Left ventricle myocardium inferior (tissue), 1 donor: ENCODE measurements at regions not wholly inside any gene's neighbourhood (a gene's known extent, or its start where the extent isn't known, plus 50 kb on each side); places are given as distances from the start of the nearest gene placed in this dataset.

Experiments
- DNase-seq: peaks from one replicate; pipeline ENCODE4 v3.0.0-alpha.2; 2020
- H3K27ac ChIP-seq: fragments of 200-600 bp; replicated peaks from 2 replicates; pipeline ENCODE4 v1.8.0; 2021
- H3K27me3 ChIP-seq: fragments of 200-600 bp; 2 replicates; pipeline ENCODE4 v1.8.0; 2021; ENCODE audit warnings: low read depth
- H3K36me3 ChIP-seq: fragments of 200-600 bp; 2 replicates; pipeline ENCODE4 v1.8.0; 2021
- H3K4me1 ChIP-seq: fragments of 200-600 bp; 2 replicates; pipeline ENCODE4 v1.8.0; 2021
- H3K4me3 ChIP-seq: fragments of 200-600 bp; 2 replicates; pipeline ENCODE4 v1.8.0; 2021; ENCODE audit warnings: mild to moderate bottlenecking, moderate library complexity
- H3K9me3 ChIP-seq: fragments of 200-600 bp; replicated peaks from 2 replicates; pipeline ENCODE4 v1.8.0; 2021
- CTCF ChIP-seq: fragments of 200-600 bp; IDR thresholded peaks from 2 replicates; pipeline ENCODE4 v1.8.0; 2021; ENCODE audit warnings: antibody characterized with exemption, mild to moderate bottlenecking, borderline replicate concordance
- intact Hi-C: fragments of 100-400 bp; cut with micrococcal nuclease; formaldehyde crosslinking; loops from one replicate; pipeline ENCODE4 v1.11.0; 2022
- donor health status: DM: no; HTN: yes; CAD: no; lungs with severe emphysema.

- Histone ChIP-seq H3K9me3 (peaks cover 11% of the 10 kb centered on the region), H3K36me3 (no peaks in the 10 kb centered on the region), H3K4me1 (no peaks in the 10 kb centered on the region), H3K4me3 (no peak overlapping the region), H3K27ac (no peak overlapping the region), H3K27me3 (no peaks in the 10 kb centered on the region)
- DNase-seq: no peak
- no peak for TF ChIP-seq CTCF
- intact Hi-C loops: no loop called here
Observed at GRCh38 chr18:78106946-78107345, 857.3 kb downstream of the GALR1 start.

- no peak for DNase-seq
- no peaks in the 10 kb centered on the region for H3K4me1 ChIP-seq
- intact Hi-C loops: no loop called here
Observed at GRCh38 chr18:78107363-78107762, 857.7 kb downstream of the GALR1 start.

GRCh38 chr18:78108554-78108953 lies 858.9 kb downstream of the GALR1 start:
- H3K4me3 ChIP-seq: no peak overlapping the region
- H3K27ac ChIP-seq: no peak overlapping the region
- no peaks in the 10 kb centered on the region for H3K4me1 ChIP-seq
- TF ChIP-seq CTCF: no peak
- no peaks in the 10 kb centered on the region for H3K36me3 ChIP-seq
- H3K27me3 ChIP-seq: no peaks in the 10 kb centered on the region
- no peak for DNase-seq
- peaks cover 10% of the 10 kb centered on the region for H3K9me3 ChIP-seq
- intact Hi-C loops: no loop called here

More at GRCh38 chr18:78107363-78107762, 857.7 kb downstream of the GALR1 start:
- Histone ChIP-seq H3K27ac (no peak overlapping the region), H3K9me3 (peaks cover 11% of the 10 kb centered on the region), H3K36me3 (no peaks in the 10 kb centered on the region), H3K4me3 (no peak overlapping the region), H3K27me3 (no peaks in the 10 kb centered on the region)
- no peak for TF ChIP-seq CTCF

GRCh38 chr18:78113136-78113939 lies 863.7 kb downstream of the GALR1 start:
- intact Hi-C loops: no loop called here
- Histone ChIP-seq H3K4me3 (no peak overlapping the region), H3K27ac (no peak overlapping the region), H3K9me3 (peaks cover 8% of the 10 kb centered on the region), H3K4me1 (no peaks in the 10 kb centered on the region), H3K27me3 (no peaks in the 10 kb centered on the region), H3K36me3 (no peaks in the 10 kb centered on the region)
- DNase-seq: no peak
- TF ChIP-seq CTCF: no peak

- no peak overlapping the region for H3K27ac ChIP-seq
- H3K36me3 ChIP-seq: no peaks in the 10 kb centered on the region
- no peaks in the 10 kb centered on the region for H3K4me1 ChIP-seq
- H3K4me3 ChIP-seq: no peak overlapping the region
- H3K9me3 ChIP-seq: peaks cover 13% of the 10 kb centered on the region
- TF ChIP-seq CTCF: no peak
- intact Hi-C loops: no loop called here
- no peaks in the 10 kb centered on the region for H3K27me3 ChIP-seq
- no peak for DNase-seq
Observed at GRCh38 chr18:78113940-78114251, 864.2 kb downstream of the GALR1 start.
